ENCODE measurements at regions not wholly inside any gene's neighbourhood (a gene's known extent, or its start where the extent isn't known, plus 50 kb on each side); places are given as distances from the start of the nearest gene placed in this dataset.

DNA sequence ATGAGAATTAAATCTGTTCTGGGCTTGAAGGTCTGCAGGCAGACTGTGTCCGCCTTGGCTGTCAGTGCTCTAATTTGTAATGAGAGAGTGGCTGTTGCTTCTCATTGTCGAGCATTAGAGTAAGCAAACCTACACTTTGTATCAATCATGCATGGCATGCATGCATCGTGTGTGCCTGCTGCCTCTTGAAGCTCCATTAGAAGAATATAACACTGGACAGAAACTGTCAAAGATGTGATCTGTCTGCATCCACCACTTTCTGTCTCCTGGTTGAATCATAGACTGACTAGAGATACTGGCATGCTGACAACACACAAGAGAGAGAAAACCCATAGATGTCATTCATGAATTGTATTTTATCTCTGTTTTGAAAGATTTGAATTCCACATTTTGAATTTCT, 275.0 kb upstream of the NXPH2 start:
- CTCF ChIA-PET: no interaction called here
- no TSS peak for BruUV-seq (replicated peaks)
- Mint-ChIP-seq H3K36me3 (ENCODE audit: insufficient read depth, unreplicated experiment) (no peaks in the 10 kb centered on the region), H3K4me3 (ENCODE audit: unreplicated experiment) (no peak overlapping the region), H3K27me3 (ENCODE audit: insufficient read depth, unreplicated experiment) (peaks cover 6% of the 10 kb centered on the region), H3K9me3 (ENCODE audit: unreplicated experiment) (no peaks in the 10 kb centered on the region), H3K4me1 (ENCODE audit: low read depth, unreplicated experiment) (no peaks in the 10 kb centered on the region), H3K27ac (ENCODE audit: unreplicated experiment) (no peak overlapping the region)
- POLR2A ChIA-PET: no interaction called here
- H3K9me3 ChIP-seq: no peaks in the 10 kb centered on the region
- H3K4me1 ChIP-seq: no peaks in the 10 kb centered on the region
- no peaks in the 10 kb centered on the region for H3K36me3 ChIP-seq (ENCODE audit: control insufficient read depth, insufficient read depth, low read length)
- no peak overlapping the region for H3K4me3 ChIP-seq (ENCODE audit: low read depth, low read length)
- no peaks in the 10 kb centered on the region for H3K27me3 ChIP-seq (replicated peaks; ENCODE audit: control insufficient read depth, insufficient read depth, low read length)
- intact Hi-C loops (cut with micrococcal nuclease; ENCODE audit: unreplicated experiment): no loop called here
- no peak for DNase-seq
- TF ChIP-seq CTCF (IDR thresholded peaks at IDR 0.05; ENCODE audit: insufficient read depth in 1 of 2, low read depth in 1 of 2, low read length in 1 of 2, severe bottlenecking in 1 of 2, unreplicated experiment in 1 of 2): no peak

- Histone ChIP-seq H3K27me3 (replicated peaks; ENCODE audit: control insufficient read depth, insufficient read depth, low read length) (no peaks in the 10 kb centered on the region), H3K4me1 (no peaks in the 10 kb centered on the region), H3K9me3 (no peaks in the 10 kb centered on the region), H3K4me3 (ENCODE audit: low read depth, low read length) (no peak overlapping the region), H3K36me3 (ENCODE audit: control insufficient read depth, insufficient read depth, low read length) (no peaks in the 10 kb centered on the region)
- Mint-ChIP-seq H3K36me3 (ENCODE audit: insufficient read depth, unreplicated experiment) (no peaks in the 10 kb centered on the region), H3K4me1 (ENCODE audit: low read depth, unreplicated experiment) (no peaks in the 10 kb centered on the region), H3K4me3 (ENCODE audit: unreplicated experiment) (no peak overlapping the region), H3K27me3 (ENCODE audit: insufficient read depth, unreplicated experiment) (no peaks in the 10 kb centered on the region), H3K27ac (ENCODE audit: unreplicated experiment) (no peak overlapping the region), H3K9me3 (ENCODE audit: unreplicated experiment) (no peaks in the 10 kb centered on the region)
- POLR2A ChIA-PET: no interaction called here
- no TSS peak for BruUV-seq (replicated peaks)
- CTCF ChIA-PET: no interaction called here
- no peak for DNase-seq
- TF ChIP-seq CTCF (IDR thresholded peaks at IDR 0.05; ENCODE audit: insufficient read depth in 1 of 2, low read depth in 1 of 2, low read length in 1 of 2, severe bottlenecking in 1 of 2, unreplicated experiment in 1 of 2): no peak
- intact Hi-C loops (cut with micrococcal nuclease; ENCODE audit: unreplicated experiment): no loop called here
Observed at GRCh38 chr2:139048017-139048416, 267.8 kb upstream of the NXPH2 start.

DNA sequence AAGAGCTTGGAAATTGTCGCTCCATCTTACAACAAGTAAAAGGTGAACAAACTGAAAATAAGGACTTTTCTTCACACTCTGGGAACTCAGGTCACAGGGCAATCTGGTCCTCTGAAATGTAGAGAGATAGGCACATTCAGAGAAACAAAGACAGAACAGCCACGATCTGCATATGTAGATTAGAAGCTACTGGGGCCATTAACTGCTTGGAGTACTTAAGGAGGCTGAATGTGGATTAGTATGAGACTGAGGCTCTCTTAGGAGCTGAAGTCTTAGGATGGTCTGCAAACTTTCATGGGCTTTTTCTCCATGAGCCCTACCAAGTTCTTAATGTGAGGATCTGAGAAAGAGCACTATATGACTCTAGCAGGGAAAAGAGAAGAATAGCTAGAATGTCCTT, 265.3 kb upstream of the NXPH2 start:
- Mint-ChIP-seq H3K9me3 (ENCODE audit: unreplicated experiment) (no peaks in the 10 kb centered on the region), H3K36me3 (ENCODE audit: insufficient read depth, unreplicated experiment) (no peaks in the 10 kb centered on the region), H3K4me1 (ENCODE audit: low read depth, unreplicated experiment) (no peaks in the 10 kb centered on the region), H3K4me3 (ENCODE audit: unreplicated experiment) (no peak overlapping the region), H3K27ac (ENCODE audit: unreplicated experiment) (no peak overlapping the region), H3K27me3 (ENCODE audit: insufficient read depth, unreplicated experiment) (no peaks in the 10 kb centered on the region)
- BruUV-seq (replicated peaks): no TSS peak
- Histone ChIP-seq H3K27me3 (replicated peaks; ENCODE audit: control insufficient read depth, insufficient read depth, low read length) (no peaks in the 10 kb centered on the region), H3K4me3 (ENCODE audit: low read depth, low read length) (no peak overlapping the region), H3K4me1 (no peaks in the 10 kb centered on the region), H3K36me3 (ENCODE audit: control insufficient read depth, insufficient read depth, low read length) (no peaks in the 10 kb centered on the region), H3K9me3 (no peaks in the 10 kb centered on the region)
- ChIA-PET CTCF (no interaction called here), POLR2A (no interaction called here)
- DNase-seq: no peak
- intact Hi-C loops (cut with micrococcal nuclease; ENCODE audit: unreplicated experiment): no loop called here
- TF ChIP-seq CTCF (IDR thresholded peaks at IDR 0.05; ENCODE audit: insufficient read depth in 1 of 2, low read depth in 1 of 2, low read length in 1 of 2, severe bottlenecking in 1 of 2, unreplicated experiment in 1 of 2): no peak

Data from Caco-2 (cell line).